SK-N-DZ (cell line): ENCODE measurements at regions not wholly inside any gene's neighbourhood (a gene's known extent, or its start where the extent isn't known, plus 50 kb on each side); places are given as distances from the start of the nearest gene placed in this dataset.
A peak's percentile ranks its signal among the peaks of the same experiment; 100 is the strongest.

ENCODE experiments used
- DNase-seq: peaks from one replicate; pipeline ENCODE4 v3.0.0-alpha.2; 2015; ENCODE audit warnings: low spot score

DNA sequence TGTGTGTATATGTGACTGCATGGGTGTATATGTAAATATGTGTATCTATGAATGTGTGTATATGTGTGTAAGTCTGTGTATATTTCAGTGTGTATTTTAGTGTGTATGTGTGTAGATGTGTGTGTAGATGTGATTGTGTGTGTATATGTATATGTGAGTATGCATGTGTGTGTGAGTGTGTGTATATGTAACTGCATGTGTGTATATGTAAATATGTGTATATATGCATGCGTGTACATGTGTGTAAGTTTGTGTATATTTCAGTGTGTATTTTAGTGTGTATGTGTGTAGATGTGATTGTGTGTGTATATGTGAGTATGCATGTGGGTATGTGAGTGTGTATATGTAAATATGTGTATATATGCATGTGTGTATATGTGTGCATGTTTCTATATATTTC is 169.9 kb downstream of the MN1 start:
- DNase-seq, result no peak

GRCh38 chr22:27632451-27633295 is 168.9 kb downstream of the MN1 start:
- peak; percentile 52 for DNase-seq

DNA sequence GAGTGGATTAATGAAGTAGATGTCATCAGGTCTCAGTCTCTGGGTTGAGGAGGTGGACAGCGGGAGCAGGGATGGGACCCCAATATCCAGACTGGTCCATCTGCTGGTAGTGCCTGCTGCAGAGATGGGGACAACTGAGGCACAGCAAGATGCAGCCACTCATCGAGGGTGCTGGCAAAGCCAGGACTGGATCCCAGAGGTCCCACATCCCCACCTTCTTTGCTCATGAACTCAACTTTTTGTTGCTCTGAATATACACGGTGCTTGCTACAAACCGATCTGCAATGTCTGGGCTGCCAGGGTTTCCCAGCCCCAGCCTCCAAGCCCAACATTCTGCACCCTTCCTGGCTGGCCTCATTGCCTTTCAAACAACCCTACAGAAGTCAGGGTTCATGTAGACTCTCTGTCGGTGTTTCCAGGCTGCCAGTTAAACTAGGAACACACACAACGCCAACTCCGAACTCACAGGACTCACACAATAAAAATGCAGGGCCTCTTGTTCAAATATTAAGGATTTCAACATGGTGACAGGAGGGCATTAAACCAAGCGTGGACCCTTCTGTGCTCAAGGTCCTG is 168.2 kb downstream of the MN1 start:
- DNase-seq, result no peak

DNA sequence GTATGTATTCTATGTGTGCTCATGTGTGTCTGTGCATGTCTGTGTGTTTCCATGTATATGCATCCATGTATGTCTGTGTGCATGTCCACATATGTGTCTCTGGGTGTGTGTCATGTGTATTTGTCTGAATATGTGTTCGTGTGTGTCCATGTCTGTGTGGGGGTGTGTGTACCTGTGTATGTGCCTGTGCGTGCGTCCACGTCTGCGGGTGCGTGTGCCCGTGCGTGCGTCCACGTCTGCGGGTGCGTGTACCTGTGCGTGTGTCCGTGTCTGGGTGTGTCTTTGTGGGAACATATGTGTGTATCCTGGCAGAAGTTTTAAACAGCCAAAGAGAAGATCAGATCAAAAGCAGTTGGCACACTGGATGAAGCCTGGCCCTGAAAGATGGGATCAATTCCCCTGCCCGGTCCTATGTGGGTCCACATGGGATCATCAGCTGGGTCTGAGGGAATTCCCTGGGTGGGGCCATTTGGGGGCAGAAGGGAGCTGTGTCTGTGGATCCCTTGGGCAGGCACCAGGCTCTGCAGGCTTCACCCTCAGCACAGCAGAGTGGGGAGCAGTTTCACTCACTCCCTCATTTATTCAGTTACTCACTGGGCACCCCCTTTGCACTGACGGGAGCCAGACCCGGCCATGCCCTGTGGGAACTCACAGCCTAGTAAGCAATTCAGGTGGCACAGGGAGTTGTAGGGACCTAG is 167.4 kb downstream of the MN1 start:
- DNase-seq, result no peak

DNA sequence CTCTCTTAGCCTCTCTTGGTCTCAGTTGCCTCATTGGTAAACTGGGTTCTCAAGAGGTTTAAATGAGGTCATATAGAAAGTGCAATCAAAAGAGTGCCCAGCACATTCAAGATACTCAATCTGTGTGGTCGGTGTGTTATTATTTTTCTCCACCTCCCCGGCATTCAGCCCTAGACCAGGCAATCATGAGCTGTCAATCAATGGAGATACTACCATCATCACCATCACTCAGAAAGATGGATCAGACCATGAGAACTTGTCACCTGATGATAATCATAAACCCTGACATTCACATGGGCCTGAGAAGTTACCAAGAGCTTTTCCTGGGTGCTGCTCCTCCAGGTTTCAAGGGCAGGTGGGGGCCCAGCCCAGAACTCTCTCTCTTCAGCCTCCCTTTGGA is 166.1 kb downstream of the MN1 start:
- DNase-seq, result no peak

GRCh38 chr22:27635852-27636251 is 165.7 kb downstream of the MN1 start:
- DNase-seq, result no peak

GRCh38 chr22:27636716-27637508 is 164.6 kb downstream of the MN1 start:
- DNase-seq, result no peak

DNA sequence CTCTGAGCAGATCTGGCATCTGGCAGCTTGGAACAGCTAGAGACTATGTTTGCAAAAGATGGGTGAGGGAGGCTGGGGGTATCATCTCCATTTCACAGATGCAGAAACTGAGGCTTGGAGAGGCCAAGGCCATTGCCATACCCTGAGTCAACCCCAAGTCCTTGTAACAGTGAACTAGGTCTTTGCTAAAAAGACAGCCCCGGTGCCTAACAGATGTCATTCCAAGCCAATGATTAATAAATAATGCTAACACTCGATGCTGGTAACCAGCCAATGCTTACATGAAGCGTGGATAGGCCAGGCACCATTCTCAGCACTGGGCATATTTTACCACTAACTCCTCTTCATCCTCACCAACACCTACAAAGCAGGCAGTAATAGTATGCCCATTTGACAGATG is 164.0 kb downstream of the MN1 start:
- no peak for DNase-seq

GRCh38 chr22:27638329-27639233 is 163.0 kb downstream of the MN1 start:
- DNase-seq, result no peak

DNA sequence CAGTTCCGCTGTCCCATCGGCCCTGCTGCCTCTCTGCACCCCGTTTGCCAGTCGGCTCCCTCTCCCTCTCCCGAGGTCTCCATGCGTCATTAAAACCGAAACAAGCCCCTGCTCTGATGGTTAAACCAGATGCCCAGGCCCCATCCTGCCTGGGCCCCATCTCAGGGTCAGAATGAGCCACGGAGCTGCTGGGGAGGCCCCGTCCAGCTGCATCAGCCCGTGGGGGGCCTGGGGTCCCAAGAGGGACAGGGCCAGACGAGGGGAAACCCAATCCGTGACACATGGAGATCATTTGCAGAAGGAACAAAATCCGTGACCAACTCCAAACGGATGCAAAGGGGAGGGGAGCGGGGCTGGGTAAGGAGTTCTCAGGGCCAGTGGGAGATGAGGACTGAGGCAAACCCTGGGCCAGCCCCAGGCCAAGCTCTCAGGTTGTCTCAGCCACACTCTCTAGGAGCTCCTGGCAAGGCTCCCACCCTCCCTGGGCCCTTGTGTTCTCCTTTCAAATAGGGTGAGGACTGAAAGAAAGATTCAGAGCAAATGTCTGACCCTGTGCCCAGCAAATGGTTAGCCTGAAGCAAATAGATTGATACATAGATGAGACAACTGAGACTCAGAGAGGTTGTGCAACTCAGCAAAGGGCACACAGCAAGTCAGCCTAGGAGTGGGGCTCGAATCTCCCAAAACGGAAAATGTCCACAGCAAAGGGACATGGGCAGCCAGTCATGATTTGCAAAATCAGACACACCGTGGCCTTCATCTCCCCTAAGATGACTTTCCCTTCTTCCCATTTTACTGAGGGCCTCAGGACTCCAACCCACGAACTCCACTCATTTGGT is 162.1 kb downstream of the MN1 start:
- no peak for DNase-seq

GRCh38 chr22:27641049-27641795 is 160.3 kb downstream of the MN1 start:
- DNase-seq, result no peak

DNA sequence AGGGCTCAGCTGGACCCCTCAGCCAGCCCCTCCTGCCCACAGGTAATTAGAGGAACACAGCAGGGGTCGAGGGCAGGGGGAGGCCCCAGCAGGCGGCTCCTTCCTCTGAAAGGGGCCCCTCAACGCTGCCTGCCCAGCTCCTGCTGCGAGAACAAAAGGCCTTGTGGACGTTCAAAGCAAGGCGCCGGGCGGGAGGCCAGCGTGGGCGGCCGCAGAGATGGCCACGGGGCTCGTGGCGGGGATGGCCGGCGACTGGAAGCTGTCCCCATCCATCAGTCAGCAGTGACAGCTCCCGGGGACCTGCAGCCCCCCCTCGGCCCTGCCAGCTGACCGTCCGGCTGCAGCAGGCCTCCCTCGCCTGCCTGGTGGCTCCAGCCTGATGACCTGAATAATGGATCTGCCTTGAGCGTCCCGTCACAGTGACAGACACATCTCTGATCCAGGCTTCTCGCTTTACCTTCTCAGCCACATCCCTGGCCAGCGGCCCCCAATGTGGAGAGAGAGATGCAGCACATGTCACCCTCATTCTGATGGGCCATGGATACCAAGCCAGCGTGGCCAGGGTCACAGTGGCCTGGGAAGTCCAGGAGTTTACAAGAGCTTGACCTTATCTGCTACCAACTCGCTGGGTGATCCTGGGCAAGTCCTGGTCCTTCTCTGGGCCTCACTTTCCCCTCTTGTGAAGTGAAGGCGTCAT is 159.3 kb downstream of the MN1 start:
- no peak for DNase-seq

- DNase-seq, result no peak
These were observed 157.6 kb downstream of the MN1 start for GRCh38 chr22:27643907-27644306.

DNA sequence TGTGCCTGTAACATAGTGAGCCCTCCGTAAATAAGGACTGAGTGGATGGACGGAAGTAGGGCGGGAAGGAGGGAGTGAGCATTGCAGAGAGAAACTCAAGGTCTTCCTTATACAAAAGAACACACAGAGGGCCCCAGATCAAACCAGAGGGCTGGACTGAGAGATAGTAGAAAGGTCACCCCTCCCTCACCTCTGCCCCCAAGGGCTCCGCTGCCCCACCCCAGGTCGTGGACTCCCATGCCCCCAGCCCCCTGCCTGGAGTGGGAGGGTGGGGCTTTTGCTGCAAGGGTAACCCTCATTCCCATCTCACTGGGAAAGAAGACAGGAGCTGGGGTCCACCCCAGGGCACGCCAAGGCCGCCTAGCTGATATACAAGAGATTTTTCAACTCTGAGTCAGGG is 157.0 kb downstream of the MN1 start:
- DNase-seq, result no peak

GRCh38 chr22:27647540-27647939 is 154.0 kb downstream of the MN1 start:
- no peak for DNase-seq

- no peak for DNase-seq
These were observed 153.5 kb downstream of the MN1 start for GRCh38 chr22:27648074-27648473.

DNA sequence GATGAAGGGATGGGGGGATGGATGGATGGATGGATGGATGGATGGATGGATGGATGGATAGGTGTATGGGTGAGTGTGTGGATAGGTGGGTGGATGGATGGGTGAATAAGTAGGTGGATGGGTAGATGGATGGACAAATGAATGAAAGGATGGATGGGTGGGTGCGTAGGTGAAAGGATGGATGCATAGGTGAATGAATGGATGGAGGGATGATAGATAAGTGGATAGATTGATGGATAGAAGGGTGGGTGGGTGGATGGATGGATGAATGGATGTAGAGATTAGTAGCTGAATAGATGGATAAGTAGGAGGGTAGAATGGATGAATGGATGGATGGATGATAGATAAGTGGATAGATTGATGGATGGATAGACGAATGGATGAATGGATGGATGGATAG is 152.7 kb downstream of the MN1 start:
- no peak for DNase-seq

DNA sequence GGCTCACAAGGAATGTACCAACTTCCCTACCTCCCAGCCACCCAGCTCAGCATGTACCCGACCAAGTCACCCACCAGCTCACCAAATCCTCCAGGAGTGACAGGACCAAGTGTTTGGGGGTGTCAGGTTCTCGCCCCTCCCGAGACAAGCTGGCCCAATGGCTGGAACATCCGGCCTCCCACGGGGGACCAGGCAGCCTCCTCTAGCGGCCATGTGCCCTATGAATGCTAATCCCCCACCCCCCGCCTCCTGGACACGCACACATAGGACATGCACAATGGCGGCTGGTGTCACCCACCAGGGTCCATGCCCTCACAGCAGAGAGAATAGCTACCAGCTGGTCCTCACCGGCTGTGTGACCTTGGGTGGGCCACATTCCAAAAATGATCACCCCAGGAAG is 151.0 kb downstream of the MN1 start:
- DNase-seq, result no peak

DNA sequence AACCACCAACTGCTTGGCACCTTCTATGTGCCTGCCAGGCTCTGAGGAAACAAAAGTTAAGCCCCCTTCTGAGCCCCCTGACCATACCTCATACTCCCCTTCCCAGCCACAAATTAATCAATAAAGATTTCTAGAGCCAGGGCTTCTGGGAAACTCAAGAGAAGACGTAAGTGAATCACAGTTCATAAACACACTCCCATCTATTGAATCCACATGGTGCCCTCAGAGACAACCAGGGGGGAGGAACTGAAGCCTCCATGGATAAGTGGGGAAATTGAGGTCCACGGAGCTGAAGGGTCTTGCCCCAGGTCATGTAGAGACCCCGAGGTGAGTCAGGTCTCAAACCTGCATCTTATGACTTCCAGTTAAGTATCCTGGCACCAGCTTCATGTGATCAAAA is 150.6 kb downstream of the MN1 start:
- no peak for DNase-seq
